SK-N-SH treated with all-trans-retinoic acid at 6 μM for 48 hours (cell line): ENCODE measurements at regions not wholly inside any gene's neighbourhood (a gene's known extent, or its start where the extent isn't known, plus 50 kb on each side); places are given as distances from the start of the nearest gene placed in this dataset.

Source experiments
- BACH2 ChIP-seq: fragments of 250-450 bp; sonication (Bioruptor Pico); IDR thresholded peaks from 2 replicates; pipeline ENCODE4 v1.9.0; 2021; ENCODE audit warnings: mild to moderate bottlenecking, borderline replicate concordance
- RARB ChIP-seq: fragments of 250-450 bp; sonication (Bioruptor Pico); IDR thresholded peaks from 2 replicates; pipeline ENCODE4 v1.8.0; 2021; ENCODE audit warnings: mild to moderate bottlenecking, moderate library complexity
- TOX ChIP-seq: fragments of 250-450 bp; sonication (Bioruptor Pico); IDR thresholded peaks from 2 replicates; pipeline ENCODE4 v1.8.0; 2021; ENCODE audit warnings: mild to moderate bottlenecking, moderate library complexity, borderline replicate concordance
- ZFP30 ChIP-seq: fragments of 450-650 bp; formaldehyde crosslinking; IDR thresholded peaks from 2 replicates; pipeline ENCODE4 v1.5.0; 2022; ENCODE audit warnings: mild to moderate bottlenecking, moderate library complexity

DNA sequence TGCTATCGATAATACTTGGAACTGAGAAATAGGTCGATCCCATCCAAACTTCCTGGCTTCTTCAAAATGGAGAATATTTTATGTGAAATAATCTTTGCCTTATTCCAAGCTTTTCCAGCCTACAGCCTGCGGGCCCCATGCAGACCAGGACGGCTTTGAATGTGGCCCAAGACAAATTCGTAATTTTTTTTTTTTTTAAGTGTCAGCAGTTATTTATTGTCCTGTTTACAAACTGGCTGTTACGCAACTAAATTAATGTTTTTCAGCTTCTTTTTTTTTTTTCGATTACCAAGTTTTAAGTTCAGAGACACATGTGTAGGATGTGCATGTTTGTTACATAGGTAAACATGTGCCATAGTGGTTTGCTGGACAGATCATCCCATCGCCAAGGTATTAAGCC lies 411.7 kb upstream of the EDIL3 start:
- no peak for TF ChIP-seq ZFP30 (CRISPR knock-in tag)
- TF ChIP-seq RARB (CRISPR knock-in tag), result no peak
- no peak for TF ChIP-seq BACH2 (CRISPR knock-in tag)
- TF ChIP-seq TOX (CRISPR knock-in tag), result no peak
